Testis (tissue), 2 donors: ENCODE measurements at regions not wholly inside any gene's neighbourhood (a gene's known extent, or its start where the extent isn't known, plus 50 kb on each side); places are given as distances from the start of the nearest gene placed in this dataset.

Experiments
- POLR2A ChIP-seq: fragments of 450-650 bp; IDR thresholded peaks from one replicate; pipeline ENCODE4 v1.6.1; 2017; ENCODE audit warnings: antibody characterized with exemption, mild to moderate bottlenecking, moderate library complexity
- TF ChIP-seq, protein P1 (sequence below), 3 experiments: fragments of 450-650 bp in 2 of 3; fragments of 200-600 bp in 1 of 3; sonication (generic) in 1 of 3; IDR thresholded peaks; one replicate each; pipeline ENCODE4 v1.5.1; 2016 to 2019; ENCODE audit warnings: antibody characterized with exemption in 3 of 3, mild to moderate bottlenecking in 2 of 3, moderate library complexity in 1 of 3

- TF ChIP-seq, protein P1, sequence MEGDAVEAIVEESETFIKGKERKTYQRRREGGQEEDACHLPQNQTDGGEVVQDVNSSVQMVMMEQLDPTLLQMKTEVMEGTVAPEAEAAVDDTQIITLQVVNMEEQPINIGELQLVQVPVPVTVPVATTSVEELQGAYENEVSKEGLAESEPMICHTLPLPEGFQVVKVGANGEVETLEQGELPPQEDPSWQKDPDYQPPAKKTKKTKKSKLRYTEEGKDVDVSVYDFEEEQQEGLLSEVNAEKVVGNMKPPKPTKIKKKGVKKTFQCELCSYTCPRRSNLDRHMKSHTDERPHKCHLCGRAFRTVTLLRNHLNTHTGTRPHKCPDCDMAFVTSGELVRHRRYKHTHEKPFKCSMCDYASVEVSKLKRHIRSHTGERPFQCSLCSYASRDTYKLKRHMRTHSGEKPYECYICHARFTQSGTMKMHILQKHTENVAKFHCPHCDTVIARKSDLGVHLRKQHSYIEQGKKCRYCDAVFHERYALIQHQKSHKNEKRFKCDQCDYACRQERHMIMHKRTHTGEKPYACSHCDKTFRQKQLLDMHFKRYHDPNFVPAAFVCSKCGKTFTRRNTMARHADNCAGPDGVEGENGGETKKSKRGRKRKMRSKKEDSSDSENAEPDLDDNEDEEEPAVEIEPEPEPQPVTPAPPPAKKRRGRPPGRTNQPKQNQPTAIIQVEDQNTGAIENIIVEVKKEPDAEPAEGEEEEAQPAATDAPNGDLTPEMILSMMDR (IDR thresholded peaks at IDR 0.05) = no peak
- no peak for TF ChIP-seq POLR2A
Measured at GRCh38 chr17:52986056-52986662, 827.6 kb upstream of the CA10 start.
